Gastrocnemius medialis (tissue), 4 donors: ENCODE measurements at regions not wholly inside any gene's neighbourhood (a gene's known extent, or its start where the extent isn't known, plus 50 kb on each side); places are given as distances from the start of the nearest gene placed in this dataset.

Source experiments
- ATAC-seq, 2 donors: fragments of 150-250 bp; one replicate each; pipeline ENCODE4 v1.9.1; 2016
- DNase-seq, 2 donors: peaks; one replicate each; pipeline ENCODE4 v3.0.0-alpha.2; 2019
- H3K27ac ChIP-seq, 4 donors: fragments of 200-600 bp; sonication (generic); 1 replicate in 1 of 4; 2 replicates in 3 of 4; pipeline ENCODE4 v1.5.1; 2016 to 2018; ENCODE audit warnings: mild to moderate bottlenecking in 2 of 4, moderate library complexity in 1 of 4
- H3K27me3 ChIP-seq, 3 donors: fragments of 200-600 bp; sonication (generic) in 2 of 3; 1 replicate in 1 of 3; 2 replicates in 2 of 3; pipeline versions ENCODE4 v1.5.1 to v1.6.0; 2016 to 2019; ENCODE audit warnings: mild to moderate bottlenecking in 1 of 3, moderate library complexity in 1 of 3
- H3K36me3 ChIP-seq, 2 donors: fragments of 200-600 bp; sonication (generic) in 1 of 2; one replicate each; pipeline ENCODE4 v1.5.1; 2017 to 2018
- H3K4me1 ChIP-seq, 2 donors: fragments of 200-600 bp; sonication (generic) in 1 of 2; one replicate each; pipeline ENCODE4 v1.5.1; 2016 to 2017; ENCODE audit warnings: mild to moderate bottlenecking in 2 of 2
- H3K4me3 ChIP-seq, 4 donors: fragments of 200-600 bp; sonication (generic) in 3 of 4; 1 replicate in 1 of 4; 2 replicates in 3 of 4; pipeline ENCODE4 v1.5.1; 2016 to 2019; ENCODE audit warnings: mild to moderate bottlenecking in 2 of 4
- H3K9me3 ChIP-seq, 3 donors: fragments of 200-600 bp; sonication (generic) in 2 of 3; 1 replicate in 1 of 3; 2 replicates in 2 of 3; pipeline ENCODE4 v1.5.1; 2016 to 2019
- POLR2A ChIP-seq, 2 donors: fragments of 450-650 bp; IDR thresholded peaks; one replicate each; pipeline ENCODE4 v1.6.1; 2017; ENCODE audit warnings: antibody characterized with exemption in 2 of 2, mild to moderate bottlenecking in 2 of 2, moderate library complexity in 2 of 2
- in situ Hi-C, 4 donors: fragments of 200-750 bp; cut with MboI; loops; one replicate each; pipeline versions ENCODE4 v1.15.0 to v1.8.0; 2017; ENCODE audit warnings: low sequenced_read_pairs in 4 of 4
- intact Hi-C: fragments of 100-400 bp; cut with DNase I; formaldehyde crosslinking; loops from one replicate; pipeline ENCODE4 v1.15.1; 2023; ENCODE audit warnings: low total_unique reads
- TF ChIP-seq, protein P1 (sequence below), 5 experiments: fragments of 450-650 bp in 3 of 5; fragments of 200-600 bp in 2 of 5; sonication (generic) in 2 of 5; IDR thresholded peaks in 4 of 5; conservative IDR thresholded peaks in 1 of 5; 1 replicate in 4 of 5; 2 replicates in 1 of 5; pipeline ENCODE4 v1.5.1; 2016 to 2019; ENCODE audit warnings: antibody characterized with exemption in 5 of 5, mild to moderate bottlenecking in 3 of 5, moderate library complexity in 3 of 5

DNA sequence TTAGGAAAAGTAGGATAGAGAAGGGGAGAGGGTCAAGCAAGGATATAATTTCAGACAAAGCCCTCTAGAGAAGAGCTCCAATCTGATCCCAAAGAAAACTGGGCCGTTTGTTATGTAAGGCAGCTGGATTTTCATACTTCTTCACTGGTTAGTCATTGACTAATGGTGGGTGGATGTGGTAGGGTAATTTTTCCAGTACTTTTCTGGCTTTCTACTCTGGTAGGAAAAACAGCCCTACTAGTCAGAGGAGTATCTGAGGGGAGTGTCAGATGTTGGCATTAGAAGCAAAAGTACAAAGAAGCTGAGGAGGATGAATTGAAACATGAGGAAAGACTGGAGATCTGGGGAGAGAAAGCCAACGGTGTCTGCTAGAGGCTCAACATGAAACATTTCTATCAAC, 145.3 kb downstream of the TNFSF18 start:
- Histone ChIP-seq H3K36me3 (no peaks in the 10 kb centered on the region), H3K9me3 (no peaks in the 10 kb centered on the region), H3K27me3 (no peaks in the 10 kb centered on the region), H3K4me3 (no peak overlapping the region), H3K4me1 (no peaks in the 10 kb centered on the region), H3K27ac (no peak overlapping the region)
- ATAC-seq = no peak
- intact Hi-C loops = no loop called here
- TF ChIP-seq, protein P1, sequence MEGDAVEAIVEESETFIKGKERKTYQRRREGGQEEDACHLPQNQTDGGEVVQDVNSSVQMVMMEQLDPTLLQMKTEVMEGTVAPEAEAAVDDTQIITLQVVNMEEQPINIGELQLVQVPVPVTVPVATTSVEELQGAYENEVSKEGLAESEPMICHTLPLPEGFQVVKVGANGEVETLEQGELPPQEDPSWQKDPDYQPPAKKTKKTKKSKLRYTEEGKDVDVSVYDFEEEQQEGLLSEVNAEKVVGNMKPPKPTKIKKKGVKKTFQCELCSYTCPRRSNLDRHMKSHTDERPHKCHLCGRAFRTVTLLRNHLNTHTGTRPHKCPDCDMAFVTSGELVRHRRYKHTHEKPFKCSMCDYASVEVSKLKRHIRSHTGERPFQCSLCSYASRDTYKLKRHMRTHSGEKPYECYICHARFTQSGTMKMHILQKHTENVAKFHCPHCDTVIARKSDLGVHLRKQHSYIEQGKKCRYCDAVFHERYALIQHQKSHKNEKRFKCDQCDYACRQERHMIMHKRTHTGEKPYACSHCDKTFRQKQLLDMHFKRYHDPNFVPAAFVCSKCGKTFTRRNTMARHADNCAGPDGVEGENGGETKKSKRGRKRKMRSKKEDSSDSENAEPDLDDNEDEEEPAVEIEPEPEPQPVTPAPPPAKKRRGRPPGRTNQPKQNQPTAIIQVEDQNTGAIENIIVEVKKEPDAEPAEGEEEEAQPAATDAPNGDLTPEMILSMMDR (IDR thresholded peaks at IDR 0.05 in 4 of 5, conservative IDR thresholded peaks at IDR 0.05 in 1 of 5) = no peak
- TF ChIP-seq POLR2A (IDR thresholded peaks at IDR 0.05) = no peak
- no peak for DNase-seq
- in situ Hi-C loops = no loop called here

- in situ Hi-C loops = no loop called here
- H3K4me1 ChIP-seq = no peaks in the 10 kb centered on the region
- H3K36me3 ChIP-seq = no peaks in the 10 kb centered on the region
- ATAC-seq (no peak), DNase-seq (no peak)
- H3K27ac ChIP-seq = no peak overlapping the region
- H3K4me3 ChIP-seq = no peak overlapping the region
- intact Hi-C loops = no loop called here
- H3K9me3 ChIP-seq = no peaks in the 10 kb centered on the region
- no peaks in the 10 kb centered on the region for H3K27me3 ChIP-seq
- TF ChIP-seq, protein P1 (IDR thresholded peaks at IDR 0.05 in 4 of 5, conservative IDR thresholded peaks at IDR 0.05 in 1 of 5) = no peak
- no peak for TF ChIP-seq POLR2A (IDR thresholded peaks at IDR 0.05)
Observed at GRCh38 chr1:172906778-172907592, 143.8 kb downstream of the TNFSF18 start.

GRCh38 chr1:172907834-172908326, 142.9 kb downstream of the TNFSF18 start:
- intact Hi-C loops (no loop called here), in situ Hi-C loops (no loop called here)
- no peaks in the 10 kb centered on the region for H3K36me3 ChIP-seq
- peaks cover 0 to 3% (median 0%) of the 10 kb centered on the region in 3 donors for H3K9me3 ChIP-seq
- H3K4me1 ChIP-seq = no peaks in the 10 kb centered on the region
- no peak for DNase-seq
- TF ChIP-seq, protein P1 (IDR thresholded peaks at IDR 0.05 in 4 of 5, conservative IDR thresholded peaks at IDR 0.05 in 1 of 5) = no peak
- no peak for TF ChIP-seq POLR2A (IDR thresholded peaks at IDR 0.05)
- no peak overlapping the region for H3K4me3 ChIP-seq
- H3K27me3 ChIP-seq = no peaks in the 10 kb centered on the region
- no peak overlapping the region for H3K27ac ChIP-seq
- no peak for ATAC-seq

GRCh38 chr1:172909606-172910326, 141.0 kb downstream of the TNFSF18 start:
- Histone ChIP-seq H3K4me1 (no peaks in the 10 kb centered on the region), H3K36me3 (no peaks in the 10 kb centered on the region), H3K9me3 (peaks cover 0 to 4% (median 0%) of the 10 kb centered on the region in 3 donors), H3K27ac (no peak overlapping the region), H3K27me3 (no peaks in the 10 kb centered on the region), H3K4me3 (no peak overlapping the region)
- ATAC-seq (no peak), DNase-seq (no peak)
- in situ Hi-C loops (no loop called here), intact Hi-C loops (no loop called here)
- no peak for TF ChIP-seq POLR2A (IDR thresholded peaks at IDR 0.05)

GRCh38 chr1:172912765-172913260, 137.9 kb downstream of the TNFSF18 start:
- intact Hi-C loops = no loop called here
- Histone ChIP-seq H3K4me1 (no peaks in the 10 kb centered on the region), H3K36me3 (no peaks in the 10 kb centered on the region), H3K4me3 (no peak overlapping the region), H3K27me3 (no peaks in the 10 kb centered on the region), H3K27ac (no peak overlapping the region), H3K9me3 (peaks cover 0 to 4% (median 0%) of the 10 kb centered on the region in 3 donors)
- DNase-seq = no peak
- ATAC-seq = no peak
- TF ChIP-seq, protein P1 (IDR thresholded peaks at IDR 0.05 in 4 of 5, conservative IDR thresholded peaks at IDR 0.05 in 1 of 5) = no peak
- TF ChIP-seq POLR2A (IDR thresholded peaks at IDR 0.05) = no peak
- in situ Hi-C loops = no loop called here
